Fibroblast of the conjunctiva (primary cell): ENCODE measurements at regions not wholly inside any gene's neighbourhood (a gene's known extent, or its start where the extent isn't known, plus 50 kb on each side); places are given as distances from the start of the nearest gene placed in this dataset.

Experiments
- DNase-seq: peaks from one replicate; pipeline ENCODE4 v3.0.0-alpha.2; 2010; ENCODE audit warnings: low read depth

GRCh38 chr3:34011171-34012101 lies 213.0 kb downstream of the PDCD6IP start:
- DNase-seq: no peak

DNA sequence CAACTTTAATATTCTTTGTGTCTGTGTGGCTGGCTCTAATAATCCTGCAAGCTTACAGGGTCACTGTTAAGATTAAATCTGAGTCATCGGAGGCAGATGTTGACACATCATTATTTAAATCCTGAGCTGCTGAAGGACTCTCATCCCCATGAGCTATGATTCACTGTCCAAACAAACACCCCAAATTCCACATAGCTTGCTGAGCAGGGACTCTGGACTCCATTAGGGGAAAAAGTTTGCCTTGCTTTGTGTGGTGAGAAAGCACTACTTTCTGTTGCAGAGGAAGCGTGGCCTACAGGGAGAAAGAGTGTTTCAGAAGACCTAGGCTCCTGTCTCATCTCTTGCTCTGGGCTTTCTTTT lies 213.7 kb downstream of the PDCD6IP start:
- peak; percentile 91 for DNase-seq

- no peak for DNase-seq
These were observed 215.6 kb downstream of the PDCD6IP start for GRCh38 chr3:34013818-34014570.

- DNase-seq: no peak
These were observed 217.0 kb downstream of the PDCD6IP start for GRCh38 chr3:34015204-34016142.

GRCh38 chr3:34016925-34017587 lies 218.6 kb downstream of the PDCD6IP start:
- no peak for DNase-seq

DNA sequence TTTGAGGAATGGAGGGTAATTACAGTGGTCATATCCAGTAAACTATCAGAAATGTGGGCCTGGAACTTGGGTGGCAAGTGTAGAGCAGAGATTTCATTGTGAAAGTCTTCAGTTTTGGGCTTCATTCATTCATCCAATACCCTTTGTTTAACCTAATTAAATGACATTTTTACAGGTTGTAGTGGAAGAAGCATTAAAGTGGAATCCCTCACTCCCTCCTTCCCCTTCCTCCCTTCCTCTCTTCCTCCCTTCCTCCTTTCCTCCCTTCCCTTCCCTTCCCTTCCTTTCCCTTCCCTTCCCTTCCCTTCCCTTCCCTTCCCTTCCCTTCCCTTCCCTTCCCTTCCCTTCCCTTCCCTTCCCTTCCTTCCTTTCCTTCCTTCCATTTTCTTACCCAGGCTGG lies 219.3 kb downstream of the PDCD6IP start:
- no peak for DNase-seq

DNA sequence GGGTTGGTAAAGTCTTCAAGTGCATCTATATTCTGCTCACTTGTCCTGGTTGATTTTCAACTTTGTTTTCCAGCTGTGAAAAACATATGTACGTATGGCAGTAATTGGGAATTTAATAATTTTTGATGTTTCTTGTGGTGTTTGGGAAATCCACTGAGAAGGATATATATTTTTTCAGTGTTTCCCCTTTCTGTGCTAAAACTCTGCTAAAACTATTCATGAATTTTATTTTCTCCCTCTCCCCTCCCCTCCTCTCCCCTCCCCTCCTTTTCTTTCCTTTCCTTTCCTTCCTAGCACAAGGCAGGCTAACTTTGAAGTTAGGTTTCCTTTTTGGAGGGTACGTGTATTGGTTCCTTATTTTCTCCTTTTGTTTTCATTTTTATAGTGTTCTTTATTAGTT lies 220.7 kb downstream of the PDCD6IP start:
- no peak for DNase-seq

GRCh38 chr3:34020170-34020569 lies 221.7 kb downstream of the PDCD6IP start:
- no peak for DNase-seq

DNA sequence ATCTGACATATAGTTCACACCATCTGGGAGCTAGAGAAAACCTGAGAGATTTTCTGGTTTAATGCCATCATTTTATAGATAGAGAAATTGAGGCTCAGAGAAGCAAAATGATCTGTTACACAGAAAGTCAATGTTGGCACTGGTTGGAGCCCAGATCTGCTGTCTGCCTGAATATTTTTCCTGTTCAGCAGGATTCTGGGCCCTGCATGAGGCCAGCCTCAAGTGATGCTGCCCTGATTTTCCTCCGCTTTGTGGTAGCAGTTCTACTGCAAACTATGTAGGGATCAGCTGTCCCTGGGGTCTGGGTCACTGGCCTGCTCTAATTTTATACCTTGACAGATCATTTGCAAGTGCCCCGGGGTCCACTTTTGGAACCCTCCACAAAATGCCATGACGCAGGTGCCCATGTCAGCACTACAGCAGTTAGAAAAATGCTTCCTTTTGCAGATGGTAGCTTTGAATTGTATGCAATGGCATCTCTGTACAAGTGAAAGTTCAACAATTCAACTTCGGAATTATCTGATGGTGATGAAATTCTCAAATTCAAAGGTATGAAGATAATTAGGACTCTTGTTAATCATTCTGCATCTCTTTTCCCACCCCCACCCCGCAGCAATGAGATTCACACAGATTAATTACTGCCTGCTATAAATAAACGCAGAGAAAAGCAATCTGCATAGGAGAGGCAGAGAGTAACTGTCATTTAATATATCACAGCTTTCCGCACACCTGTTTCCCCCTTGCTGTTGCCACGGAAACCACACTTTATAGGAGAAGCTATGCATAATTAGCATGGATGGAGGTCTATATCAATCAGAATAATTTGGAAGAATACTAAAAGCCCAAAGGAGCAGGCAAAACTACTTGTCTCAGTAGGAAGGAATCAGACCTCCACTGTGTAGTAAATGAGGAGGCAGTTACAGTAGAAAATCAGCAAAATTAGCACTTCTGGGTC lies 222.6 kb downstream of the PDCD6IP start:
- no peak for DNase-seq

- no peak for DNase-seq
These were observed 223.7 kb downstream of the PDCD6IP start for GRCh38 chr3:34022147-34022546.

DNA sequence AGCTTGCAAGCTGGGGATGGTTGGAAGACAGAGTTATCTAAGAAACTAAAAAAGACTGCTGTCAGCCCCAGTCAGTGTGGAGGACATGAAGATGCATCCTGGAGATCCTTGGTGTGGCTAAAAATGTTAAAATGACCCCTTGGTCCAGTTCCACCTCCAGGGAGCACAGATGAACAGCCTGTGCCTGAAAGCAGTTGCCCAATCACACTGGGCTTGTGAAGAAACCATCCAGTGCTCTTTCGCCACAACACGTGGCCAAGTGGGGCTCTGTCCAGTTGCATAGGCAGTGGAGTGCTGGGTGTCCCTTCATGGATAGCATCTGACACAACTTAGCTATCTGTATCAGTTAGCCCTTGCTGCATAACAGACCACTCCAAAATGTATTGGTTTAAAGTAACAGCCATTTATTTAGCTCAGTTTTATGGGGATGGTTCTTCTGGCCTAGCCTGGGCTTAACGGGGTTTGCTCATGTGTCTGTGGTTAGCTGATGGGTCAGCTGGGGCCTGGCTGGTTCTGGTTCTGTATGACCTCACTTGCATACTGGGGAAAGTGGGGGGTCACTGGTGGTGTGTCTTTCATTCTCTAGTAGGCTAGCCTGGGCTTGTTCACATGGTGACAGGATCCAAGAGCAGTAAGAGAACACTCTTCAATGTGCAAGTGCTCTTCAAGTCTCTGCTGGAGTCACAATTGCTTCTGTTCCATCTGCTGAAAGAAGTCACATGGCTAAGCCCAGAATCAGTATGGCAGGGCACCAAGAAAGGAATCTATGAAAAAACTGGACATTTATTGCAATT lies 226.2 kb downstream of the PDCD6IP start:
- DNase-seq: no peak

DNA sequence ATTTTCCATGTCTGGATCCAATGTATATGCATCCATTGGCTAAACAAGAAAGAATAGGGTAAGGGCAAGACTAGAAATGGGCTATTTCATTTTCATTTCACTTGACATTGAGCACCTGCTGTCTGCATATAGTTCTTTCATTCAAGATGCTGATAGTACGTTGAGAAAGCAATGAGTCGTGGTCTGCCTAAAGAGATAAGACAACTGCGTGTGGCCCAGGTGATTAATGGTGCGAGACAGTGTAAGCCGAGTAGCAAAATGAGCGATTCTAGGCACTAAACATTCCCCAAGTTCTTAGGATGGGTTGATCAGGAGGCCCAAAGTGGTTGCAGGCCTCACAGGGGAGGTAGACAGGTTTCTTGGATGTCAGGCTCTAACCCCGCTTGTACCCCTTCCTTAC lies 235.4 kb downstream of the PDCD6IP start:
- DNase-seq: no peak

DNA sequence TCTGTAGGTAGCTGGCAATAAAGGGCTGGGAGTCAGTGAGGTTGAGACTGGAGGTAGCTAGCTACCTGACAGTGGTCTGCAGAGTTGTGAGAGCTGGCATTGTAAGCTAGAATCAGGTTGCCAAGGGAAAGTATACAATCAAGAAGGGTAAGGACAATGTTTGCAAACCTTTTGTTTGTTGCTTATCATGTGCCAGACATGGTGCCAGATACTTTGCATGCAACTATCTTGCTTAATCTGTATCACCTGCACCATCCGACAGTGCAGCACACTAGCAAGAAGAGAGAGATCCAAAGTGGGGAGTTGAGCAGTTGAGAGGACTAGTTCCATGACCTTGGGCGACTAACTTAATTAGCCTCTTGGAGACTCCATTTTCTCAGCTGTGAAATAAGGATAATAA lies 236.4 kb downstream of the PDCD6IP start:
- DNase-seq: no peak

DNA sequence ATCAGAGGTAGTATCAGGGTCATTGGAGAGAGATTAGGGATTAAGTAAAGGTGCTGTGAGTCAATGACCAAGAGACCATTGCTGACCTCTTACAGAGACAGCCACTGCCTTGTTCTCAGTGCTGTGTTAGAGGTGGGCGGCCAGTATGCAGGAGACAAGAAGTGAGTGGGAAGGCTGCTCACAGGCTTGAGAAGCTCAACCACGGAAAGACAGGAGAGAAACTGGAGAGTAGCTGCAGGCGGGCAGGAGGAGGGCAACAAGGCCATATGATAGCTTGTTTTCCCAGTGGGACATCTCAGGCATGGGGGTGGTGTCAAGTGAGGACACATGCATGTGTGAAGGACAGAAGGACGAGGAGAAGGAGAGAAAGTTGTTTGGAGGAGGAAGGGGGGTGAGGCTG lies 237.3 kb downstream of the PDCD6IP start:
- DNase-seq: no peak

DNA sequence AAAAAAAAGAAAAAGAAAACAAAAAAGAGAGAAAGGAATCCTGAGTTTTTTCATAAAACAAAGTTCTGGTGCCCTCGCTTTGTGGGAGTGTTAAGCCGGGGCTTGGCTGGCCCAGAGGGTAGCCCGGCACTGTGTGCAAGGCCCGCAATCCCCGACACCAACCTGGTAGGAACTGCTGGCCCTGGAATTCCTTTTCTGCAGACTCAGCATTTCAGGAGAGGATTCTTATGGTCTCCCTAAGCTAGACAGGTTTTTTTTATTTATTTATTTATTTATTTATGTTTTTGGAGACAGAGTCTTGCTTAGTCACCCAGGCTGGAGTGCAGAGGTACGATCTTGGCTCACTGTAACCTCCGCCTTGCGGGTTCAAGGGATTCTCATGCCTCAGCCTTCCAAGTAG lies 238.8 kb downstream of the PDCD6IP start:
- DNase-seq: no peak

- no peak for DNase-seq
These were observed 239.7 kb downstream of the PDCD6IP start for GRCh38 chr3:34038131-34038530.

DNA sequence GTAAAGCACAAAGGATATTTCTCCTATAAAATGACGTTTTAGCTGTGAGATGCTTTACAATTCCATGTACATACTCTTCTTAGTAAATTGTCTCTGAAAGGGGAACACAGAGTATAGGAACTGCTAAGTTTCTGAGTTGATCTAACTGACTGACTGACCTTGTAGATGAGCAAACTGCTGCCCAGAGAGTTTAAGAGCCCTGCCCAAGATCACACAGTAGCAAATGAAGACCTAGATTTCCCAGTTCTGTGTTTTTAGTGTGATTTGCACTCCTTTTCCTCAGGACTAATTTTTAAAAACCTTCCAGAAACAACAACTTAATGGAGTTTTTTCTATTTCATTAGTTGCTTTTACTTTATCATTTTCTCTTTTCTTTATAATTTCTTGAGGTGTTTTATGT lies 247.7 kb downstream of the PDCD6IP start:
- no peak for DNase-seq

GRCh38 chr3:34053626-34054025 lies 255.2 kb downstream of the PDCD6IP start:
- no peak for DNase-seq

DNA sequence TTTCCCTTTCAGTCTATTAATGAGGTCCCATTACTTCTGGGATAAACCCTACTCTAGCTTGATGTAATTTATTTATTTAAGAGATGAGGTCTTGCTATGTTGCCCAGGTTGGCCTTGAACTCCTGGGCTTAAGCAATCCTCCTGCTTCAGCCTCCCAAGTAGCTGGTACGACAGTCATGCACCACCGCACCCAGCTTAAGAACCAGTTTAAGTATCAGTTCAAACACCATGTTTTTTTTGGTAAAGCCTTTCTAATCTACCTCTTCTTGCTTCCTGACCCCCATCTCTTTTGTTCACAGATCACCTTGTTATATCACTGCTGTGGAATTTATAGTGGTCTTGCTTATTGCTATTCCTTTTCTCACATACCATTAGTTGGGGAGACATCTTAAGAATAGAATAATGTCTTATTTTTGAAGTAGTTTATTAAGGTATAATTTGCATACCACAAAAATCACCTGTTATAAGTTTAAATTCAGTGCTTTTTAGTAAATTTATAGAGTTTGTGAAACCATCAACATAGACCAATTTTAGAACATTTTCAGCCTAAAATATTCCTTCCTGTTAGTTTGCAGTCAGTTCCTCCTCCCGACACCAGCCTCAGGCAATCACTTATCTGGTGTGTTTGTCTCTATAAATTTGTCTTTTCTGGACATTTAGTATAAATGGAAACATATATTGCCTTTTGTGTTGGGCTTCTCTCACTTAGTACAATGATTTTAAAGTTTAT lies 257.9 kb downstream of the PDCD6IP start:
- no peak for DNase-seq
